ENCODE measurements at regions not wholly inside any gene's neighbourhood (a gene's known extent, or its start where the extent isn't known, plus 50 kb on each side); places are given as distances from the start of the nearest gene placed in this dataset.

DNA sequence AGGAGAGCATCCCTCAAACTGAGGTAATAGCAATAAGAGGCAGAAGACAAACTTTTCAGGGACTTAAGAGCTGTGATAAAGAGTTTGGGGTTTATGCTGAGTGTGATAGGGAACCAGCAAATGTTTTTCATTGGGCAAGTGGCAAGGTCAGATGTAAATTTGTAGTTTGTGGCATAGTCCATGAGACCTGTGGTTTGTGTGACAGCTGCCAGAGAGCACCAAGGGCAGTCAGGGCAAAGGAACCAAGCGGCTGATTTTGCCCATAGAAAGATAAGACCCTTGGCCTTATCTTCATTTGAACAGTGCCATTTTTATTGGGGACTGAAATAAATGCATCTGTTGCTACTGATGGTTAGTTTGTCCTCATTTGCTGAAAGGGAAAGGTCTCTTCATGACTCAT lies 220.3 kb downstream of the LRRN1 start (continued):
- TF ChIP-seq, protein P1, sequence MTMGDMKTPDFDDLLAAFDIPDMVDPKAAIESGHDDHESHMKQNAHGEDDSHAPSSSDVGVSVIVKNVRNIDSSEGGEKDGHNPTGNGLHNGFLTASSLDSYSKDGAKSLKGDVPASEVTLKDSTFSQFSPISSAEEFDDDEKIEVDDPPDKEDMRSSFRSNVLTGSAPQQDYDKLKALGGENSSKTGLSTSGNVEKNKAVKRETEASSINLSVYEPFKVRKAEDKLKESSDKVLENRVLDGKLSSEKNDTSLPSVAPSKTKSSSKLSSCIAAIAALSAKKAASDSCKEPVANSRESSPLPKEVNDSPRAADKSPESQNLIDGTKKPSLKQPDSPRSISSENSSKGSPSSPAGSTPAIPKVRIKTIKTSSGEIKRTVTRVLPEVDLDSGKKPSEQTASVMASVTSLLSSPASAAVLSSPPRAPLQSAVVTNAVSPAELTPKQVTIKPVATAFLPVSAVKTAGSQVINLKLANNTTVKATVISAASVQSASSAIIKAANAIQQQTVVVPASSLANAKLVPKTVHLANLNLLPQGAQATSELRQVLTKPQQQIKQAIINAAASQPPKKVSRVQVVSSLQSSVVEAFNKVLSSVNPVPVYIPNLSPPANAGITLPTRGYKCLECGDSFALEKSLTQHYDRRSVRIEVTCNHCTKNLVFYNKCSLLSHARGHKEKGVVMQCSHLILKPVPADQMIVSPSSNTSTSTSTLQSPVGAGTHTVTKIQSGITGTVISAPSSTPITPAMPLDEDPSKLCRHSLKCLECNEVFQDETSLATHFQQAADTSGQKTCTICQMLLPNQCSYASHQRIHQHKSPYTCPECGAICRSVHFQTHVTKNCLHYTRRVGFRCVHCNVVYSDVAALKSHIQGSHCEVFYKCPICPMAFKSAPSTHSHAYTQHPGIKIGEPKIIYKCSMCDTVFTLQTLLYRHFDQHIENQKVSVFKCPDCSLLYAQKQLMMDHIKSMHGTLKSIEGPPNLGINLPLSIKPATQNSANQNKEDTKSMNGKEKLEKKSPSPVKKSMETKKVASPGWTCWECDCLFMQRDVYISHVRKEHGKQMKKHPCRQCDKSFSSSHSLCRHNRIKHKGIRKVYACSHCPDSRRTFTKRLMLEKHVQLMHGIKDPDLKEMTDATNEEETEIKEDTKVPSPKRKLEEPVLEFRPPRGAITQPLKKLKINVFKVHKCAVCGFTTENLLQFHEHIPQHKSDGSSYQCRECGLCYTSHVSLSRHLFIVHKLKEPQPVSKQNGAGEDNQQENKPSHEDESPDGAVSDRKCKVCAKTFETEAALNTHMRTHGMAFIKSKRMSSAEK (CRISPR knock-in tag; IDR thresholded peaks at IDR 0.05; ENCODE audit: borderline replicate concordance) = no peak
- TF ChIP-seq HMGA2 (CRISPR knock-in tag; IDR thresholded peaks at IDR 0.05) (no peak), CREM (CRISPR knock-in tag; IDR thresholded peaks at IDR 0.05) (no peak), ATF1 (CRISPR knock-in tag; IDR thresholded peaks at IDR 0.05) (no peak), ZNF121 (CRISPR knock-in tag; IDR thresholded peaks at IDR 0.05) (no peak), GRHL2 (CRISPR knock-in tag; IDR thresholded peaks at IDR 0.05; ENCODE audit: insufficient replicate concordance, severe bottlenecking) (no peak), FOXP1 (CRISPR knock-in tag; IDR thresholded peaks at IDR 0.05; ENCODE audit: borderline replicate concordance) (no peak), NR1H2 (CRISPR knock-in tag; IDR thresholded peaks at IDR 0.05) (no peak), ZNF219 (CRISPR knock-in tag; IDR thresholded peaks at IDR 0.05; ENCODE audit: borderline replicate concordance) (no peak), TEAD1 (CRISPR knock-in tag; IDR thresholded peaks at IDR 0.05) (no peak), ZNF263 (CRISPR knock-in tag; IDR thresholded peaks at IDR 0.05; ENCODE audit: low read depth) (no peak)
- TF ChIP-seq, protein P2, sequence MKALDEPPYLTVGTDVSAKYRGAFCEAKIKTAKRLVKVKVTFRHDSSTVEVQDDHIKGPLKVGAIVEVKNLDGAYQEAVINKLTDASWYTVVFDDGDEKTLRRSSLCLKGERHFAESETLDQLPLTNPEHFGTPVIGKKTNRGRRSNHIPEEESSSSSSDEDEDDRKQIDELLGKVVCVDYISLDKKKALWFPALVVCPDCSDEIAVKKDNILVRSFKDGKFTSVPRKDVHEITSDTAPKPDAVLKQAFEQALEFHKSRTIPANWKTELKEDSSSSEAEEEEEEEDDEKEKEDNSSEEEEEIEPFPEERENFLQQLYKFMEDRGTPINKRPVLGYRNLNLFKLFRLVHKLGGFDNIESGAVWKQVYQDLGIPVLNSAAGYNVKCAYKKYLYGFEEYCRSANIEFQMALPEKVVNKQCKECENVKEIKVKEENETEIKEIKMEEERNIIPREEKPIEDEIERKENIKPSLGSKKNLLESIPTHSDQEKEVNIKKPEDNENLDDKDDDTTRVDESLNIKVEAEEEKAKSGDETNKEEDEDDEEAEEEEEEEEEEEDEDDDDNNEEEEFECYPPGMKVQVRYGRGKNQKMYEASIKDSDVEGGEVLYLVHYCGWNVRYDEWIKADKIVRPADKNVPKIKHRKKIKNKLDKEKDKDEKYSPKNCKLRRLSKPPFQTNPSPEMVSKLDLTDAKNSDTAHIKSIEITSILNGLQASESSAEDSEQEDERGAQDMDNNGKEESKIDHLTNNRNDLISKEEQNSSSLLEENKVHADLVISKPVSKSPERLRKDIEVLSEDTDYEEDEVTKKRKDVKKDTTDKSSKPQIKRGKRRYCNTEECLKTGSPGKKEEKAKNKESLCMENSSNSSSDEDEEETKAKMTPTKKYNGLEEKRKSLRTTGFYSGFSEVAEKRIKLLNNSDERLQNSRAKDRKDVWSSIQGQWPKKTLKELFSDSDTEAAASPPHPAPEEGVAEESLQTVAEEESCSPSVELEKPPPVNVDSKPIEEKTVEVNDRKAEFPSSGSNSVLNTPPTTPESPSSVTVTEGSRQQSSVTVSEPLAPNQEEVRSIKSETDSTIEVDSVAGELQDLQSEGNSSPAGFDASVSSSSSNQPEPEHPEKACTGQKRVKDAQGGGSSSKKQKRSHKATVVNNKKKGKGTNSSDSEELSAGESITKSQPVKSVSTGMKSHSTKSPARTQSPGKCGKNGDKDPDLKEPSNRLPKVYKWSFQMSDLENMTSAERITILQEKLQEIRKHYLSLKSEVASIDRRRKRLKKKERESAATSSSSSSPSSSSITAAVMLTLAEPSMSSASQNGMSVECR (CRISPR knock-in tag; IDR thresholded peaks at IDR 0.05; ENCODE audit: borderline replicate concordance) = no peak
- TF ChIP-seq, protein P3, sequence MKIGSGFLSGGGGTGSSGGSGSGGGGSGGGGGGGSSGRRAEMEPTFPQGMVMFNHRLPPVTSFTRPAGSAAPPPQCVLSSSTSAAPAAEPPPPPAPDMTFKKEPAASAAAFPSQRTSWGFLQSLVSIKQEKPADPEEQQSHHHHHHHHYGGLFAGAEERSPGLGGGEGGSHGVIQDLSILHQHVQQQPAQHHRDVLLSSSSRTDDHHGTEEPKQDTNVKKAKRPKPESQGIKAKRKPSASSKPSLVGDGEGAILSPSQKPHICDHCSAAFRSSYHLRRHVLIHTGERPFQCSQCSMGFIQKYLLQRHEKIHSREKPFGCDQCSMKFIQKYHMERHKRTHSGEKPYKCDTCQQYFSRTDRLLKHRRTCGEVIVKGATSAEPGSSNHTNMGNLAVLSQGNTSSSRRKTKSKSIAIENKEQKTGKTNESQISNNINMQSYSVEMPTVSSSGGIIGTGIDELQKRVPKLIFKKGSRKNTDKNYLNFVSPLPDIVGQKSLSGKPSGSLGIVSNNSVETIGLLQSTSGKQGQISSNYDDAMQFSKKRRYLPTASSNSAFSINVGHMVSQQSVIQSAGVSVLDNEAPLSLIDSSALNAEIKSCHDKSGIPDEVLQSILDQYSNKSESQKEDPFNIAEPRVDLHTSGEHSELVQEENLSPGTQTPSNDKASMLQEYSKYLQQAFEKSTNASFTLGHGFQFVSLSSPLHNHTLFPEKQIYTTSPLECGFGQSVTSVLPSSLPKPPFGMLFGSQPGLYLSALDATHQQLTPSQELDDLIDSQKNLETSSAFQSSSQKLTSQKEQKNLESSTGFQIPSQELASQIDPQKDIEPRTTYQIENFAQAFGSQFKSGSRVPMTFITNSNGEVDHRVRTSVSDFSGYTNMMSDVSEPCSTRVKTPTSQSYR (CRISPR knock-in tag; IDR thresholded peaks at IDR 0.05) = no peak
- TF ChIP-seq, protein P4, sequence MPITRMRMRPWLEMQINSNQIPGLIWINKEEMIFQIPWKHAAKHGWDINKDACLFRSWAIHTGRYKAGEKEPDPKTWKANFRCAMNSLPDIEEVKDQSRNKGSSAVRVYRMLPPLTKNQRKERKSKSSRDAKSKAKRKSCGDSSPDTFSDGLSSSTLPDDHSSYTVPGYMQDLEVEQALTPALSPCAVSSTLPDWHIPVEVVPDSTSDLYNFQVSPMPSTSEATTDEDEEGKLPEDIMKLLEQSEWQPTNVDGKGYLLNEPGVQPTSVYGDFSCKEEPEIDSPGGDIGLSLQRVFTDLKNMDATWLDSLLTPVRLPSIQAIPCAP (CRISPR knock-in tag; IDR thresholded peaks at IDR 0.05) = no peak
- TF ChIP-seq, protein P5, sequence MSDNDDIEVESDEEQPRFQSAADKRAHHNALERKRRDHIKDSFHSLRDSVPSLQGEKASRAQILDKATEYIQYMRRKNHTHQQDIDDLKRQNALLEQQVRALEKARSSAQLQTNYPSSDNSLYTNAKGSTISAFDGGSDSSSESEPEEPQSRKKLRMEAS (CRISPR knock-in tag; IDR thresholded peaks at IDR 0.05) = no peak
